Fibroblast of mammary gland (primary cell): ENCODE measurements at regions not wholly inside any gene's neighbourhood (a gene's known extent, or its start where the extent isn't known, plus 50 kb on each side); places are given as distances from the start of the nearest gene placed in this dataset.

Source experiments
- DNase-seq: peaks from one replicate; pipeline ENCODE4 v3.0.0-alpha.2; 2010; ENCODE audit warnings: low read depth
- H3K4me3 ChIP-seq: 2 replicates; pipeline ENCODE4 v1.5.1; 2011; ENCODE audit warnings: low read depth, mild to moderate bottlenecking, low read length, moderate library complexity; ENCODE audit not compliant: control insufficient read depth
- TF ChIP-seq, protein P1 (sequence below): conservative IDR thresholded peaks from 2 replicates; pipeline ENCODE4 v1.5.1; 2011; ENCODE audit warnings: low read depth, low read length, inconsistent platforms; ENCODE audit not compliant: control insufficient read depth, insufficient read depth

GRCh38 chr2:224134003-224134734, 95.1 kb upstream of the SERPINE2 start:
- no peak for DNase-seq
- TF ChIP-seq, protein P1, sequence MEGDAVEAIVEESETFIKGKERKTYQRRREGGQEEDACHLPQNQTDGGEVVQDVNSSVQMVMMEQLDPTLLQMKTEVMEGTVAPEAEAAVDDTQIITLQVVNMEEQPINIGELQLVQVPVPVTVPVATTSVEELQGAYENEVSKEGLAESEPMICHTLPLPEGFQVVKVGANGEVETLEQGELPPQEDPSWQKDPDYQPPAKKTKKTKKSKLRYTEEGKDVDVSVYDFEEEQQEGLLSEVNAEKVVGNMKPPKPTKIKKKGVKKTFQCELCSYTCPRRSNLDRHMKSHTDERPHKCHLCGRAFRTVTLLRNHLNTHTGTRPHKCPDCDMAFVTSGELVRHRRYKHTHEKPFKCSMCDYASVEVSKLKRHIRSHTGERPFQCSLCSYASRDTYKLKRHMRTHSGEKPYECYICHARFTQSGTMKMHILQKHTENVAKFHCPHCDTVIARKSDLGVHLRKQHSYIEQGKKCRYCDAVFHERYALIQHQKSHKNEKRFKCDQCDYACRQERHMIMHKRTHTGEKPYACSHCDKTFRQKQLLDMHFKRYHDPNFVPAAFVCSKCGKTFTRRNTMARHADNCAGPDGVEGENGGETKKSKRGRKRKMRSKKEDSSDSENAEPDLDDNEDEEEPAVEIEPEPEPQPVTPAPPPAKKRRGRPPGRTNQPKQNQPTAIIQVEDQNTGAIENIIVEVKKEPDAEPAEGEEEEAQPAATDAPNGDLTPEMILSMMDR = no peak
- H3K4me3 ChIP-seq = no peak overlapping the region

GRCh38 chr2:224133387-224133786, 94.3 kb upstream of the SERPINE2 start:
- no peak for DNase-seq
- no peak overlapping the region for H3K4me3 ChIP-seq
- TF ChIP-seq, protein P1 = no peak

GRCh38 chr2:224127871-224128501, 88.9 kb upstream of the SERPINE2 start:
- peak; percentile 53 for DNase-seq
- no peak overlapping the region for H3K4me3 ChIP-seq
- TF ChIP-seq, protein P1 = no peak

- peak; percentile 57 for DNase-seq
- no peak overlapping the region for H3K4me3 ChIP-seq
- TF ChIP-seq, protein P1 = no peak
Observed at GRCh38 chr2:224126440-224126839, 87.4 kb upstream of the SERPINE2 start.

DNA sequence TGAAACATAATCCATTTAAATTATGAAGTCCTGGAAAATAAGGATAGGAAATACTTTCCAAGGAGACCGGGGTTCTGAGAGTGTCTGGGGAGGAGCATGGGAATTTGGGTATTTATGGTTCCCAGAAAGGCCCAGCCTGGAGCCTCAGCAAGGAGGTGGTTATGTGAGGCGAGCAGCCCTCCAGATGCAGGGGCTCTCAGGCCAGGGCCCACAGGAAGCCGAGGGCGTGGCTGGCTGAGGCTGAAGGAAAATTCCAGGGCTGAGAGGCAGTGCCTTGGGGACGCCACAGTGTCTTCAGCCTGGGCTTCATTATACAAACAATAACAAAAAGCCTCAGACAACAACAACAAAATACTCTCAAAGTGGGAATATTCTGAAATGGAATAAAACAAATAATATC, 86.9 kb upstream of the SERPINE2 start:
- TF ChIP-seq, protein P1 = no peak
- H3K4me3 ChIP-seq = no peak overlapping the region
- DNase-seq = no peak

DNA sequence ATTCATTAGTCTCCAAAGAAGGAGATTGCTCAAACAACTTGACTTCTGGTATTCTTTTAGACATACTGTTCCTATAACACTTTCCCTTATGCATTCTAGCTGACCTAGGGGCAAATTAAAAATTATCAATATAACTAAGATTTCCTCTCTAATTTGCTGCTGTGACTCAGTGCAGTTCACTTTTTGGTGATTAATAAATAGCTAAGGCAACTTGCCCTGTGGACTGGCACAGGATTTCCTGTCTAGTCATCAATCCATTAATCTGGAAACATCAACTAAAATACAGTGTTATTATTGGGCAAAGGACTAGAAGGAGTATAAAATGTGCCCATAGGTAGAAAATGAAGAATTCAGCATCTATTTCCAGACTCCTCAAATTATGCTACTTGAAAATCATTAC, 83.5 kb upstream of the SERPINE2 start:
- TF ChIP-seq, protein P1 = no peak
- DNase-seq = peak; percentile 44
- no peak overlapping the region for H3K4me3 ChIP-seq
